Esophagus muscularis mucosa (tissue), 3 donors: ENCODE measurements at regions not wholly inside any gene's neighbourhood (a gene's known extent, or its start where the extent isn't known, plus 50 kb on each side); places are given as distances from the start of the nearest gene placed in this dataset.

Experiments used
- POLR2A ChIP-seq: fragments of 450-650 bp; IDR thresholded peaks from one replicate; pipeline ENCODE4 v1.6.1; 2017; ENCODE audit warnings: antibody characterized with exemption, moderate library complexity, mild to moderate bottlenecking, low read depth
- POLR2AphosphoS5 ChIP-seq, 2 donors: sonication (generic); formaldehyde crosslinking; IDR thresholded peaks; one replicate each; pipeline ENCODE4 v1.6.1; 2017; ENCODE audit warnings: antibody characterized with exemption in 2 of 2
- TF ChIP-seq, protein P1 (sequence below), 3 experiments: fragments of 200-600 bp in 2 of 3; fragments of 450-650 bp in 1 of 3; sonication (generic) in 2 of 3; IDR thresholded peaks; one replicate each; pipeline ENCODE4 v1.5.1; 2017 to 2019; ENCODE audit warnings: antibody characterized with exemption in 3 of 3, mild to moderate bottlenecking in 2 of 3, moderate library complexity in 1 of 3

DNA sequence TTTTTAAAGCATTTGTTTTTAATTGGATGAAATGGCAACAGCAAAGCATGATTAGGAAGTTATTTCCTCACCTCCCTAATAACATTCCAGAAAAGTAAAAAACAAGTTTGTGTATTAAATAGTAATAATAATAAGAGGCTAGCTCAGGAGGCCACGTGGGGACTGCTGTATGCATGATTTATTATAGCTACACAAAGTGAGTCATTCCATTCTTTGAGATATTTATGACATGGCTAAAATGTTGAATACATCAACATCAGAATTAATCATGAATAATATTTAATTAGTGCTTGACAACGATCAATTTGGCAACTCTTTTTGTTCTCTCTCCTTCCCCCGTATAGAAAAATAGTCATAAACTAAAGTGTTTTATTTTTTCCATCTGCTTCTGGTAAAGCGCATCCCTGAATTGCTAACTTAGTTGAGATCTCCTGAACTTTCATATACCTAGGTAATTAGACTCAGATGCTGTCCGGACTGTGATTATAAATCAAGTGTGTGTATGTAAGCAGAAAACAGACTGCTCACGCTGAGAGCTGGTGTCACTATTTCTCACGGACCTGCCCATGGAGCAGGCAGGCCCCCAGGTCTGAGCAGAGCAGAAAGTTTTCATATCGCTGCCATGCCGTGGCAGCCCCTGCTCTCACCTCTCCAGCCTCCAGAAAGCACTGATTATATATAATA, 125.7 kb downstream of the WT1 start:
- TF ChIP-seq, protein P1, sequence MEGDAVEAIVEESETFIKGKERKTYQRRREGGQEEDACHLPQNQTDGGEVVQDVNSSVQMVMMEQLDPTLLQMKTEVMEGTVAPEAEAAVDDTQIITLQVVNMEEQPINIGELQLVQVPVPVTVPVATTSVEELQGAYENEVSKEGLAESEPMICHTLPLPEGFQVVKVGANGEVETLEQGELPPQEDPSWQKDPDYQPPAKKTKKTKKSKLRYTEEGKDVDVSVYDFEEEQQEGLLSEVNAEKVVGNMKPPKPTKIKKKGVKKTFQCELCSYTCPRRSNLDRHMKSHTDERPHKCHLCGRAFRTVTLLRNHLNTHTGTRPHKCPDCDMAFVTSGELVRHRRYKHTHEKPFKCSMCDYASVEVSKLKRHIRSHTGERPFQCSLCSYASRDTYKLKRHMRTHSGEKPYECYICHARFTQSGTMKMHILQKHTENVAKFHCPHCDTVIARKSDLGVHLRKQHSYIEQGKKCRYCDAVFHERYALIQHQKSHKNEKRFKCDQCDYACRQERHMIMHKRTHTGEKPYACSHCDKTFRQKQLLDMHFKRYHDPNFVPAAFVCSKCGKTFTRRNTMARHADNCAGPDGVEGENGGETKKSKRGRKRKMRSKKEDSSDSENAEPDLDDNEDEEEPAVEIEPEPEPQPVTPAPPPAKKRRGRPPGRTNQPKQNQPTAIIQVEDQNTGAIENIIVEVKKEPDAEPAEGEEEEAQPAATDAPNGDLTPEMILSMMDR (IDR thresholded peaks at IDR 0.05) = no peak
- TF ChIP-seq POLR2A = no peak
- no peak for TF ChIP-seq POLR2AphosphoS5 (IDR thresholded peaks at IDR 0.05)
